Endothelial cell of umbilical vein (primary cell): ENCODE measurements at regions not wholly inside any gene's neighbourhood (a gene's known extent, or its start where the extent isn't known, plus 50 kb on each side); places are given as distances from the start of the nearest gene placed in this dataset.

Source experiments
- BruUV-seq: library from RNA; stranded (reverse); fragments of 400-500 nt; replicated peaks from 2 replicates; lab custom pipeline; 2021; lab: Mats Ljungman, UMichigan
- CTCF ChIA-PET: fragments of 300-600, 350-600 bp; sonication (Branson Sonifier 250); formaldehyde crosslinking; loops from one replicate; lab custom pipeline; 2021; ENCODE audit warnings: antibody characterized with exemption, inconsistent platforms; lab: Charles Lee
- POLR2A ChIA-PET: fragments of 300-600, 350-600 bp; sonication (Branson Sonifier 250); formaldehyde crosslinking; loops from one replicate; lab custom pipeline; 2021; ENCODE audit warnings: antibody characterized with exemption, inconsistent platforms; lab: Charles Lee
- DNase-seq: peaks from one replicate; pipeline ENCODE4 v3.0.0-alpha.2; 2011; ENCODE audit warnings: low read depth, low spot score
- FAIRE-seq: peaks from 2 replicates; lab custom pipeline; 2011; peaks lifted over from hg19 to GRCh38; lab: Jason Lieb, UNC
- H2AFZ ChIP-seq: 2 replicates; pipeline ENCODE4 v1.6.0; 2012; ENCODE audit warnings: low read depth, low read length, control low read depth, inconsistent platforms
- H3K27ac ChIP-seq: 2 replicates; pipeline ENCODE4 v1.5.1; 2011; ENCODE audit warnings: low read depth, mild to moderate bottlenecking, control low read depth, low read length, moderate library complexity; ENCODE audit not compliant: insufficient read depth
- H3K27me3 ChIP-seq, 2 experiments: 2 replicates each; pipeline versions ENCODE4 v1.6.0 to v1.6.1; 2011; ENCODE audit warnings: low read length in 2 of 2, mixed read lengths in 1 of 2; ENCODE audit not compliant: control insufficient read depth in 2 of 2, insufficient read depth in 2 of 2
- H3K36me3 ChIP-seq, 2 experiments: 2 replicates in 1 of 2; 3 replicates in 1 of 2; pipeline ENCODE4 v1.5.1; 2011; ENCODE audit warnings: low read length in 2 of 2, mild to moderate bottlenecking in 1 of 2, moderate library complexity in 1 of 2; ENCODE audit not compliant: control insufficient read depth in 2 of 2, insufficient read depth in 2 of 2; ENCODE audit errors: extremely low read depth in 1 of 2
- H3K4me1 ChIP-seq: 3 replicates; pipeline ENCODE4 v1.5.1; 2011; ENCODE audit warnings: mild to moderate bottlenecking, low read length; ENCODE audit not compliant: control insufficient read depth, insufficient read depth; ENCODE audit errors: extremely low read depth
- H3K4me2 ChIP-seq: 2 replicates; pipeline ENCODE4 v1.6.1; 2011; ENCODE audit warnings: low read length, control low read depth, mixed read lengths; ENCODE audit not compliant: insufficient read depth
- H3K4me3 ChIP-seq, 3 experiments: fragments of 200-600 bp in 1 of 3; sonication (generic), shearing (Covaris generic) in 1 of 3; replicated peaks in 1 of 3; 2 replicates each; pipeline ENCODE4 v1.5.1; 2011 to 2016; ENCODE audit warnings: control low read depth in 3 of 3, low read length in 3 of 3, mild to moderate bottlenecking in 2 of 3, inconsistent platforms in 1 of 3, low read depth in 1 of 3, moderate library complexity in 1 of 3; ENCODE audit not compliant: insufficient read depth in 1 of 3
- H3K79me2 ChIP-seq: 2 replicates; pipeline ENCODE4 v1.6.0; 2012; ENCODE audit warnings: low read length, inconsistent platforms; ENCODE audit not compliant: control insufficient read depth, insufficient read depth
- H3K9ac ChIP-seq: replicated peaks from 2 replicates; pipeline ENCODE3; 2011; ENCODE audit warnings: low read length, control low read depth; ENCODE audit not compliant: insufficient read depth; ENCODE audit errors: extremely low read depth
- H3K9me1 ChIP-seq: replicated peaks from 3 replicates; pipeline ENCODE4 v1.6.0; 2011; ENCODE audit warnings: mild to moderate bottlenecking, low read length; ENCODE audit not compliant: control insufficient read depth, insufficient read depth; ENCODE audit errors: extremely low read depth
- H3K9me3 ChIP-seq: replicated peaks from 2 replicates; pipeline ENCODE4 v1.5.1; 2012; ENCODE audit warnings: low read length, inconsistent platforms; ENCODE audit not compliant: control insufficient read depth, insufficient read depth
- H4K20me1 ChIP-seq: replicated peaks from 2 replicates; pipeline ENCODE3; 2011; ENCODE audit warnings: mild to moderate bottlenecking, low read length; ENCODE audit not compliant: control insufficient read depth, insufficient read depth; ENCODE audit errors: extremely low read depth
- CTCF ChIP-seq, 2 donors: IDR thresholded peaks; 1 replicate in 1 of 2; 2 replicates in 1 of 2; pipeline ENCODE4 v1.5.1; 2011; ENCODE audit warnings: low read length in 2 of 2, mild to moderate bottlenecking in 2 of 2, moderate library complexity in 2 of 2, control low read depth in 1 of 2, inconsistent platforms in 1 of 2, low read depth in 1 of 2; ENCODE audit not compliant: insufficient read depth in 1 of 2; ENCODE audit errors: extremely low read depth in 1 of 2
- EZH2 ChIP-seq: IDR thresholded peaks from 2 replicates; pipeline ENCODE4 v1.6.1; 2012; ENCODE audit warnings: borderline replicate concordance, low read depth, mild to moderate bottlenecking, moderate library complexity, low read length, inconsistent platforms; ENCODE audit not compliant: severe bottlenecking
- FOS ChIP-seq: IDR thresholded peaks from 2 replicates; pipeline ENCODE4 v1.6.1; 2011; ENCODE audit warnings: mild to moderate bottlenecking, low read length, moderate library complexity, borderline replicate concordance; ENCODE audit not compliant: insufficient read depth
- GATA2 ChIP-seq: IDR thresholded peaks from 2 replicates; pipeline ENCODE4 v1.7.0; 2011; ENCODE audit warnings: low read depth, mild to moderate bottlenecking, moderate library complexity, mixed read lengths, low read length; ENCODE audit not compliant: insufficient read length, insufficient read depth
- JUN ChIP-seq: IDR thresholded peaks from 2 replicates; pipeline ENCODE4 v1.6.1; 2011; ENCODE audit warnings: borderline replicate concordance, low read depth; ENCODE audit not compliant: insufficient read length, insufficient read depth
- MAX ChIP-seq: IDR thresholded peaks from 2 replicates; pipeline ENCODE4 v1.6.1; 2011; ENCODE audit not compliant: insufficient read depth, insufficient read length
- MYC ChIP-seq: IDR thresholded peaks from one replicate; pipeline ENCODE4 v1.6.1; 2011; ENCODE audit warnings: mild to moderate bottlenecking, low read depth, low read length
- POLR2A ChIP-seq: IDR thresholded peaks from 2 replicates; pipeline ENCODE4 v1.6.1; 2012; ENCODE audit warnings: low read depth, mild to moderate bottlenecking, control low read depth, low read length
- POLR2AphosphoS5 ChIP-seq: IDR thresholded peaks from 2 replicates; pipeline ENCODE4 v1.6.1; 2012; ENCODE audit warnings: low read depth, mild to moderate bottlenecking, control low read depth, low read length, moderate library complexity; ENCODE audit not compliant: insufficient read depth
- dilution Hi-C: fragments of 300-500 bp; cut with MboI; formaldehyde crosslinking; loops from one replicate; pipeline ENCODE4 v1.15.0; 2019; ENCODE audit warnings: low sequenced_read_pairs; ENCODE audit not compliant: extremely low pct_ligation_motif_present
- intact Hi-C: fragments of 100-400 bp; cut with micrococcal nuclease; formaldehyde crosslinking; loops from one replicate; pipeline ENCODE4 v1.10.0; 2022

GRCh38 chr9:86809151-86809550, 138.2 kb downstream of the GAS1 start:
- no TSS peak for BruUV-seq
- Histone ChIP-seq H4K20me1 (no peaks in the 10 kb centered on the region), H3K4me2 (no peak overlapping the region), H3K9me1 (no peaks in the 10 kb centered on the region), H3K4me1 (no peaks in the 10 kb centered on the region), H3K79me2 (no peaks in the 10 kb centered on the region), H3K9ac (no peak overlapping the region), H3K36me3 (no peaks in the 10 kb centered on the region), H3K27ac (no peak overlapping the region), H3K27me3 (no peaks in the 10 kb centered on the region), H3K4me3 (no peak overlapping the region), H2AFZ (no peak overlapping the region), H3K9me3 (peaks cover 3% of the 10 kb centered on the region)
- intact Hi-C loops (no loop called here), dilution Hi-C loops (no loop called here)
- FAIRE-seq (no peak), DNase-seq (no peak)
- POLR2A ChIA-PET: no interaction called here
- TF ChIP-seq MAX (no peak), CTCF (IDR thresholded peaks at IDR 0.05; ENCODE audit: extremely low read depth in 1 of 2, insufficient read depth in 1 of 2, low read depth in 1 of 2, low read length in 2 of 2) (no peak), GATA2 (no peak), MYC (no peak), EZH2 (no peak), FOS (no peak), JUN (no peak), POLR2A (no peak), POLR2AphosphoS5 (no peak)
- CTCF ChIA-PET: no interaction called here
